GM21447 (cell line): ENCODE measurements at regions not wholly inside any gene's neighbourhood (a gene's known extent, or its start where the extent isn't known, plus 50 kb on each side); places are given as distances from the start of the nearest gene placed in this dataset.

ENCODE experiments used
- ATAC-seq: cut with Tn5 transposase; IDR thresholded peaks from one replicate; pipeline ENCODE4 v1.9.1; 2021; ENCODE audit not compliant: unreplicated experiment

GRCh38 chr6:84422380-84422968 is 195.0 kb upstream of the CEP162 start:
- peak; percentile 58 for ATAC-seq

DNA sequence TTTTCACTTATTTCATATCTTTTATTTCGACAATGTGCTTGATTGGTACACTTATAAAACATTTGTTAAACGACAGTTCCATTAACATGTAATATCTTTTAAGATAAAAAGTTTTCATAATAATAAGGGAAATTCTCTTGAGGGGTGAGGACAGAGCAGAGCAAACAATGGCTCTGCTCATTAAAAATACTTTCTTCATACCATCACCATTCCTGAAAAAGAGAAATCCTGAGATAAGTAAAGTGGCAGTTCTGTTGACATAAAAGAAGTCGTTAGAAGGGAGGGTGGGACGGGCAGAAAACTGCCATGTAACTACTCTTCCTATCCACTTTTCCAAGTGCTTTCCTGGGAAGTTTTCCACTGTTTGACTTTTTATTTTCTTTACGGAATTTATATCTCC is 193.6 kb upstream of the CEP162 start:
- no peak for ATAC-seq

- no peak for ATAC-seq
Measured at GRCh38 chr6:84417260-84417659, 189.8 kb upstream of the CEP162 start.

GRCh38 chr6:84416043-84416657 is 188.7 kb upstream of the CEP162 start:
- ATAC-seq, result no peak

DNA sequence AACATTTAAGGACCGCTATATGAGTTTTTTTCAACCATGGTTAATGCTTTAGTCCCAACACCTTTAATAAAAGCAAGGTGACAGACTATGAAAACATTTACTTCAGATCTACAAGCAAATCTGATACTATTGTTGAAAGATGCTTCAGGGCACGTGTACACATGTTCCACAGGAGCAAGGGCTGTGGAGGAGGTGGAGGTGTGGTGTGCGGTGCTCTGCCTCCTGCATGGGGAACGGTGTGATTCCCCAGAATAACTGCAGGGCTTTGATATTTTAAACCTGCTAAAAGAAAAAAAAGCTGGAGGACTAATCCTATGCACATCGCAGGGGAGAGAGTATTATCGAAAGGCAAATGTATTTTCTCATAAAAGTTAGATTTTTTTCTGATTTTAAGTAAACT is 188.1 kb upstream of the CEP162 start:
- no peak for ATAC-seq

DNA sequence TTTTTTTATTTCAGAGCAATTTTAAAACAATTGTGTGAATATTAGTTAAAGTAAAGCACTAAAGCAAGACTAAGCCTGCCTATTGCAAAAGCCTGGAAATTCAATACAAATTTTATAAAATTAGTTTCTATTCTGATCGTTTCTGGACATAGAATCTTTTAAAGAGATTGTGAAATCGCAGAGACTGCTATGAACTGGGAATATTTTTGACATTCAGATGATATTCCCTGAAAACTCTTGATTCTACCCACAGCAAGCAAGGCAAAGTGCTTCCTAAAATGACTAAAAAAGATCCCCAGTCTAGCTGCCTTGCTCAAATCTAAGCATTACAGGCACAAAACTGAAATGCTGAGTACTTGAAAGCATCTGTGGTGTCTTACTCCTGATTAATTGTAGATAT is 187.6 kb upstream of the CEP162 start:
- no peak for ATAC-seq

DNA sequence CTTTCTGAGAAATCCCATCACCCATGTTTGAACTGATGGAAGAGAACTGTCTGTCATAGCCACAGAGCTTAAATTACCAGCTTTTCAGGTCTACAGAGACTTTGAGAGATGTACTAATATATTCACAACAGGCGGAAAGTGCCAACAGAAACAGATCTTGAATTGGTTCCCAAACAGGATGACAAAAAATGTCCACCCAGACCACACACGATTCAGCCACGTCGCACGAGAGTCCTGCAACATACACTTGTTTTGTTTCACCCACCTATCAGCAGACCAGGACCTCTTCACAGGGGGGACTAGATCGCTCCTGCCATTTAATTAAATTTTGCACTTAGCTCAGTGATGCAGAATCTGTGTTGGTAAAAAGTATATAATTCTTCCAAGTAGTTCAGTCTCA is 187.1 kb upstream of the CEP162 start:
- ATAC-seq, result no peak

- ATAC-seq, result no peak
Measured at GRCh38 chr6:84411060-84411629, 183.7 kb upstream of the CEP162 start.

DNA sequence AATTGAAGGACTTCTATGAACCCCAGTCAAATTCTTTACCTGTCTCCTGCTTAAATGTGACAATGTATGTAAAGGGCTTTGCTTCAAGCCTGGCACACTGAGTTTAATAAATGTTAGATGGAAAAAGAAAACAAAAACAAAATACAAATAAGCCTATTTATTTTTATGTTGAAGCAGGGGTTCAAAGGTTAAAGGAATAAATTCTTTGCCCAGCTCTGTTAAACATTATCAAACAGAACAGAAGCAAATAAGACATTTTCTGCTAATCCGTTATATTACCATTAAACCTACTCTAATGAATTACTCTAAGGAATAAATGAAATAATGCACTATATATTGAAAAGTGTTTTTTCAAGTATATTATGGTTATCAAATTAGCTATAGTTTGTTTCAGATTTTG is 182.5 kb upstream of the CEP162 start:
- ATAC-seq, result no peak

GRCh38 chr6:84408028-84408427 is 180.6 kb upstream of the CEP162 start:
- ATAC-seq, result no peak

- no peak for ATAC-seq
Measured at GRCh38 chr6:84403545-84403944, 176.1 kb upstream of the CEP162 start.

- ATAC-seq, result no peak
Measured at GRCh38 chr6:84399003-84399402, 171.6 kb upstream of the CEP162 start.

DNA sequence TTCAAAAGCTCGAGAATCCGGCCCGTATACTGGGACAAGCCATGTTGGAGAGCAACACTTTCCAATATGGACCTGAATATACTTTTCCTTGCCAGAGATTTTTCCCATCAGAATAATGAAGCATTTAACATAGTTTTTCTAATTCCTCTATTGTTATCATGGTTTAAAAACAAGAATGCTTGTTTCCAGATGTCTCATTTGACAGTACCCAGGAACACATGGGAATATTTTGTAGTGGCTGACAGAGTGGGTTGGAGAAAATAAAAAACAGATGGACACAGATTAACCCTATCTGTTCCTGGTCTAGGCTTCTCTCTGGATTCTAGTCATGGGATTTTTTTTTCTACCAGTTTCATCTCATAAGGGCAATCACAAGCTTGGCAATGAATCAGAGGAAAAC is 164.8 kb upstream of the CEP162 start:
- no peak for ATAC-seq

DNA sequence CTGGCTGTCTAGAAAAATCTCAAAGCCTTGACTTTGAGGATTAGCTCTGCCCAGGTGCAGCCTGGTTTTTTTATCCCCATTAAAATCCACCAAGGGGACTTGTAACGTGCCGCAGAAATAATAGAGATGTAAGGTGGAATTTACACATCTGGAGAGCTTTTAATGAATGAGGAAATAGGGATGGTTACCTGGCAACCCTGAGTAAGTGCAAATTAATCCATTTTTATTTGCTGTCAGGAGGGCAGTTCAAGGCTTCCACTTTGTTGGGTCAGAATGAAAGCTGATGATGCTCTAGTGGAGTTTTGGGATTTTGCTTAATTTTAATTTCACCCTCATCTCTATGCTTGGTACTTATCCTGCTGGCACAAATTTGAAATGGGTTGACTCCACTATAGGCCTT is 163.4 kb upstream of the CEP162 start:
- ATAC-seq, result no peak

DNA sequence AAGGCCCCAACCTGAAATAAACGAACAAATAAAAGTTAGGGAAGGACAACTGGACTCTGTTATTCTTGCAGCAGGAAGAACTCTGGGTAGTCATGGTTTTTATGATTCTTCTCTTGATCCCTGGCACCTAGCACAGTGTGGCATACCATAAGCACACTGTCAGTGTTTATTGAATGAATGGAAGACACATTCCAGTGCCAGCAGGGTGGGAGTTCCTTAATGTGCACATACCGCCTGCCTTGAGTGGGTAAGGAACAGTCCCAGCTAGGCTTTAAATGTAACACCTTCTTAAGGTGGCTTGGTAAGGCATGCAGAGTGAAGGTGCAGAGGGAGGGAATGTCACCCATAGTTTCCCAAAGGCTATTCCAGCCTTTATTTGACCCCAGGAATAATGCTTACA is 162.9 kb upstream of the CEP162 start:
- ATAC-seq, result no peak

- ATAC-seq, result no peak
Measured at GRCh38 chr6:84379142-84379541, 151.7 kb upstream of the CEP162 start.

DNA sequence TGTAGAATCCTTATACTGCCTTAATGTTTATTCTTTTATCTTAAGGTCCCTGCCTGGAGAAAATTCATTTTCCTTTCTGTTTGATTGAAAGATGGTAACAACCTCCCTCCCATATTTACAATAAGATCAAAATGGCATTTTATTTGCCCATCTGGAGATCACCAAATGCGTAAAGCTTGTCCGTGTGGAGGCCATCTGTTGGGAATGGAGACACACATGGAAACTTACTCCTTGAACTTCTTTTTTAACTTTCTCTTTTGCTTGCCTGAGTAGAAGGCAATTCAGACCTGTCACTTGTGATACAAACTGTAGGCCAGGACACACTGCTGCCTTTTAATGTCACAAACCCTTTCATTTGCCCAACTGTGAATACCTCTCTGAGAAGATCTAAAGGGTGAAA is 144.8 kb upstream of the CEP162 start:
- no peak for ATAC-seq

GRCh38 chr6:84371681-84372080 is 144.2 kb upstream of the CEP162 start:
- ATAC-seq, result no peak

DNA sequence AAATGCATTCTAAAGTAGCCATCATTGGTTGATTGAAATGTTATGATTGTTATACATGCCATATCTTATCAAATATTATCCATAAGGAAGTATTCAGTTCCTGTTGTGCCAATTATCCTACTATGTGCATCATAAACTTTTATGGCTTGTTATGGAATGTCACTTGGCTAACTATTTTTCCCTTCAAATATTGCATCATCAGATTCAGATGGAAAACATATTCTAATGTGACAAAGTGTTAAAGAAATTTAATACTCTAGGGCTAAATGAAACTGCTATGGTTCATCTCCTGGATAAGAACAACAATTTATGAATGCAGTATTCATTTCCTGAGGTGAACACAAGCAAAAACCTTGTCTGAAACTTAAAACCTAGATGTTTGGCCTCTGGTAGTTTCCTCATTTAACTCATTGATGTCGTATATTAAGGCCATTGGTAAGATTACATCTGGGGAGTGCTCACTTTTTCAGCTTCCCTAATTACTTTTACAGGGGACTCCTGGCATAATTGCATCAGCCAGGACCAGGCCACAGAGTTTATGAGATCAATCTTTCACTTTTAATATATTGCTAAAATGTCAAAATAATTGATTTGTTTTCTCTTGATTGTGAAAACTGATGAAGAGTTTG is 134.9 kb upstream of the CEP162 start:
- no peak for ATAC-seq

DNA sequence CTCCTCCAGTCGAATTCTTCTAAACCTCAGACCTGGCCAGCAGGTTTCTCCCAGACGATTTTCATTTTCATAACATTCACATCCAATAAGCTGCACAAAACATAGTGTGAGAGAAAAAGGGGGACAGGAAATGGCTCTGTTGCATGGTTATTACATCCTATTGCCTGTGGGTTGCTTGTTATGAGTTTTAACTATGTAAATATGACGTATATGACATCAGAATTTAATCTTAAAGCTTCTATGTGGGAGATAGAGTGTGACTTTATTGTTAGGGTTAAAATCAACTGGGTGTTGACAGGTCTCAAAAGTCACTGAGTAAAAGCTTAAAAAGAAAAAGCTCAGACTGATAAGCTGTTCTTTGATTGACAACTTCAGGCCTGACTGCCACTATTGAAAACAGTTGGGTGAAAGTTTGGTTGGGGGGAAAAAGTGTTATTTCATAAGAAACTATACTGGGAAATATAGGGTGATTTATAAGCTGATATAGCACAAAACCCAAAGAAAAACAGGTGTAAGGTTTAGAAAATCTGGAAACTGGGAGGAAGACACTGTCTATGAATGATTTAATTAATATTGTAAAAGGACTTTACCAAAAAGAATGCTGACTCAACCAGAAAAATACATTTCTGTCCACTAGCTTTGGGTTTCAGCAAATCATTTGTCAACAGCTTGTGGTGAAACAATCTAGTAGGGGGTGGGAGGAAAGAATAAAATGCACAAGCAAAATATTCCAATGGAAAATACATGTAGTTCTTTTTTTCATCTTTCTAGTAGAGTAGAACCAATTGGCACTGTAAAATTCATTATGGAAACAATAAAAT is 134.1 kb upstream of the CEP162 start:
- no peak for ATAC-seq

- no peak for ATAC-seq
Measured at GRCh38 chr6:84360039-84360438, 132.6 kb upstream of the CEP162 start.

DNA sequence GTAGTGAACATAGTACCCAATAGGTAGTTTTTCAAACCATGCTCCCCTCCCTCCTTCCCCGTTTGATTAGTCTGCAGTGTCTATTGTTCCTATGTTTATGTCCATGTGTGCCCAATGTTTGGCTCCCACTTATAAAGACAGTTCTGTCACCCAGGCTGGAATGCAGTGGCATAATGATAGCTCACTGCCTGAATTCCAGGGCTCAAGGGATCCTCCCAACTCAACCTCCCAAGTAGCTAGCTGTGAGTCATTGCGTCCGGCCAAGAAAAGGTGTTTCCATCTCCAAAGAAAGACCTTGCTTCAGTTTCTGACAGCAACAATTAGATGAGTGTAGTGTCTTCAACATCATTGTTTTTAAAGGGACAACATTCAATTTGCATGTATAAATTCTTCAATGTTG is 131.1 kb upstream of the CEP162 start:
- ATAC-seq, result no peak
